ENCODE measurements at regions not wholly inside any gene's neighbourhood (a gene's known extent, or its start where the extent isn't known, plus 50 kb on each side); places are given as distances from the start of the nearest gene placed in this dataset.

- TF ChIP-seq YY1 (IDR thresholded peaks at IDR 0.05; ENCODE audit: low read depth) (no peak), TAF1 (IDR thresholded peaks at IDR 0.05; ENCODE audit: low read depth) (no peak), FOXM1 (IDR thresholded peaks at IDR 0.05; ENCODE audit: borderline replicate concordance, low read depth) (no peak), RAD21 (IDR thresholded peaks at IDR 0.05; ENCODE audit: low read depth) (no peak), ZBTB7A (IDR thresholded peaks at IDR 0.05; ENCODE audit: low read depth) (no peak), CREB1 (IDR thresholded peaks at IDR 0.05; ENCODE audit: low read depth) (no peak), REST (IDR thresholded peaks at IDR 0.05; ENCODE audit: low read depth) (no peak), NFIC (IDR thresholded peaks at IDR 0.05) (no peak), USF1 (IDR thresholded peaks at IDR 0.05) (no peak), TEAD4 (IDR thresholded peaks at IDR 0.05) (no peak), TCF12 (IDR thresholded peaks at IDR 0.05; ENCODE audit: low read depth) (no peak), CEBPB (IDR thresholded peaks at IDR 0.05) (no peak)
- TF ChIP-seq, protein P1, sequence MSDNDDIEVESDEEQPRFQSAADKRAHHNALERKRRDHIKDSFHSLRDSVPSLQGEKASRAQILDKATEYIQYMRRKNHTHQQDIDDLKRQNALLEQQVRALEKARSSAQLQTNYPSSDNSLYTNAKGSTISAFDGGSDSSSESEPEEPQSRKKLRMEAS (IDR thresholded peaks at IDR 0.05), result no peak
These were observed 168.7 kb upstream of the GNAI1 start for GRCh38 chr7:79965946-79966345.

- TF ChIP-seq REST (IDR thresholded peaks at IDR 0.05; ENCODE audit: low read depth) (no peak), TAF1 (IDR thresholded peaks at IDR 0.05; ENCODE audit: low read depth) (no peak), CREB1 (IDR thresholded peaks at IDR 0.05; ENCODE audit: low read depth) (no peak), ZBTB7A (IDR thresholded peaks at IDR 0.05; ENCODE audit: low read depth) (no peak), USF1 (IDR thresholded peaks at IDR 0.05) (no peak), EP300 (IDR thresholded peaks at IDR 0.05; ENCODE audit: borderline replicate concordance) (no peak), YY1 (IDR thresholded peaks at IDR 0.05; ENCODE audit: low read depth) (no peak), TCF12 (IDR thresholded peaks at IDR 0.05; ENCODE audit: low read depth) (no peak), FOXM1 (IDR thresholded peaks at IDR 0.05; ENCODE audit: borderline replicate concordance, low read depth) (no peak), RAD21 (IDR thresholded peaks at IDR 0.05; ENCODE audit: low read depth) (no peak), EGR1 (IDR thresholded peaks at IDR 0.05) (no peak), CEBPB (IDR thresholded peaks at IDR 0.05) (no peak), NFIC (IDR thresholded peaks at IDR 0.05) (no peak), TEAD4 (IDR thresholded peaks at IDR 0.05) (no peak)
- TF ChIP-seq, protein P1 (IDR thresholded peaks at IDR 0.05), result no peak
These were observed 170.2 kb upstream of the GNAI1 start for GRCh38 chr7:79964463-79964862.

DNA sequence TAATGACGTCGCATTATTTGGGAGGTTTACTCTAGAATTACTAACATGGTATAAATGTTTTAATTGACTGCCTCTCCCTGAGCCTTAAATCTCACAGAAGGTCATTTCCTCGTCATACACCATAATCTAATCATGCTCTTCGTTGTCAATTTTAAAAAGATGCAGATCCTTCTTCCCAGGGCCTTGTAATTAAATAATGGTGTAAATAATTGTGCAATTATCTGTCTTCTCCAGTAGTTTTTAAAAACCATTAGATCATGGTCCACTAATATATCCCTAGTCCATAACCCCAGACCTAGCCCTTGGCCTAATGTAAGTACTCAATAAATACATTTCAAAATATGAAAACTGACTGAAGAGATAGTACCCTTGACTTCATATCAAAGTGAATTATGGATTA is 181.5 kb upstream of the GNAI1 start:
- TF ChIP-seq TAF1 (IDR thresholded peaks at IDR 0.05; ENCODE audit: low read depth) (no peak), REST (IDR thresholded peaks at IDR 0.05; ENCODE audit: low read depth) (no peak), TEAD4 (IDR thresholded peaks at IDR 0.05) (no peak), YY1 (IDR thresholded peaks at IDR 0.05; ENCODE audit: low read depth) (no peak), CREB1 (IDR thresholded peaks at IDR 0.05; ENCODE audit: low read depth) (no peak), NFIC (IDR thresholded peaks at IDR 0.05) (no peak), EGR1 (IDR thresholded peaks at IDR 0.05) (no peak), CEBPB (IDR thresholded peaks at IDR 0.05) (no peak), RAD21 (IDR thresholded peaks at IDR 0.05; ENCODE audit: low read depth) (no peak), USF1 (IDR thresholded peaks at IDR 0.05) (no peak)
- TF ChIP-seq, protein P1 (IDR thresholded peaks at IDR 0.05), result no peak

- TF ChIP-seq RAD21 (IDR thresholded peaks at IDR 0.05; ENCODE audit: low read depth) (no peak), EGR1 (IDR thresholded peaks at IDR 0.05) (no peak), NFIC (IDR thresholded peaks at IDR 0.05) (no peak), TAF1 (IDR thresholded peaks at IDR 0.05; ENCODE audit: low read depth) (no peak), CREB1 (IDR thresholded peaks at IDR 0.05; ENCODE audit: low read depth) (no peak), USF1 (IDR thresholded peaks at IDR 0.05) (no peak), ZBTB7A (IDR thresholded peaks at IDR 0.05; ENCODE audit: low read depth) (no peak)
These were observed 182.2 kb upstream of the GNAI1 start for GRCh38 chr7:79952399-79952798.

All from Ishikawa (cell line).